Neural progenitor cell (in vitro differentiated cells): ENCODE measurements at regions not wholly inside any gene's neighbourhood (a gene's known extent, or its start where the extent isn't known, plus 50 kb on each side); places are given as distances from the start of the nearest gene placed in this dataset.

ENCODE experiments used
- DNase-seq: peaks from one replicate; pipeline ENCODE4 v3.0.0-alpha.2; 2016; ENCODE audit warnings: low spot score
- H2AFZ ChIP-seq: fragments of 200-600 bp; sonication (generic); replicated peaks from 2 replicates; pipeline ENCODE4 v1.6.1; 2016; ENCODE audit warnings: antibody characterized with exemption
- H3F3A ChIP-seq: fragments of 200-600 bp; sonication (generic); 2 replicates; pipeline ENCODE4 v1.6.1; 2016; ENCODE audit warnings: antibody characterized with exemption, low read depth
- H3K27ac ChIP-seq: fragments of 200-600 bp; sonication (generic); 2 replicates; pipeline ENCODE4 v1.5.1; 2016; ENCODE audit warnings: mild to moderate bottlenecking
- H3K27me3 ChIP-seq: fragments of 200-600 bp; sonication (generic); 2 replicates; pipeline ENCODE4 v1.6.1; 2016; ENCODE audit warnings: mild to moderate bottlenecking, moderate library complexity
- H3K36me3 ChIP-seq: fragments of 200-600 bp; sonication (generic); 2 replicates; pipeline ENCODE4 v1.5.1; 2016
- H3K4me1 ChIP-seq: fragments of 200-600 bp; sonication (generic); 2 replicates; pipeline ENCODE4 v1.6.1; 2016; ENCODE audit warnings: mixed run types
- H3K4me2 ChIP-seq: fragments of 200-600 bp; sonication (generic); 2 replicates; pipeline ENCODE4 v1.6.1; 2016
- H3K4me3 ChIP-seq: fragments of 200-600 bp; sonication (generic); 2 replicates; pipeline ENCODE4 v1.5.1; 2016
- H3K79me2 ChIP-seq: fragments of 200-600 bp; sonication (generic); 2 replicates; pipeline ENCODE4 v1.6.1; 2016; ENCODE audit warnings: low read depth
- H3K9ac ChIP-seq: fragments of 200-600 bp; sonication (generic); 2 replicates; pipeline ENCODE4 v1.6.1; 2016
- H3K9me3 ChIP-seq: fragments of 200-600 bp; sonication (generic); 2 replicates; pipeline ENCODE4 v1.5.1; 2016; ENCODE audit warnings: low read depth
- H4K20me1 ChIP-seq: fragments of 200-600 bp; sonication (generic); 2 replicates; pipeline ENCODE4 v1.6.1; 2016; ENCODE audit warnings: low read depth
- H3K27ac Mint-ChIP-seq: 3 replicates; pipeline ENCODE4 v1.8.0; 2021; ENCODE audit warnings: mixed read lengths
- H3K27me3 Mint-ChIP-seq: 2 replicates; pipeline ENCODE4 v1.8.0; 2022; ENCODE audit warnings: low read depth, mild to moderate bottlenecking, inconsistent platforms, moderate library complexity, mixed read lengths; ENCODE audit not compliant: insufficient read depth
- H3K36me3 Mint-ChIP-seq: 3 replicates; pipeline ENCODE4 v1.8.0; 2021; ENCODE audit warnings: mixed read lengths
- H3K4me1 Mint-ChIP-seq: 3 replicates; pipeline ENCODE4 v1.8.0; 2021; ENCODE audit warnings: mixed read lengths
- H3K4me3 Mint-ChIP-seq: 3 replicates; pipeline ENCODE4 v1.8.0; 2021; ENCODE audit warnings: mild to moderate bottlenecking, moderate library complexity, mixed read lengths
- H3K9me3 Mint-ChIP-seq: 3 replicates; pipeline ENCODE4 v1.8.0; 2020; ENCODE audit warnings: mixed read lengths
- CTCF ChIP-seq: fragments of 200-600 bp; sonication (generic); IDR thresholded peaks from 2 replicates; pipeline ENCODE4 v1.5.1; 2017; ENCODE audit warnings: antibody characterized with exemption, mild to moderate bottlenecking
- EZH2 ChIP-seq: fragments of 200-600 bp; sonication (generic); IDR thresholded peaks from 2 replicates; pipeline ENCODE4 v1.6.1; 2017; ENCODE audit warnings: antibody characterized with exemption, mild to moderate bottlenecking, moderate library complexity
- EZH2phosphoT487 ChIP-seq: fragments of 200-600 bp; sonication (generic); IDR thresholded peaks from 2 replicates; pipeline ENCODE4 v1.6.1; 2017; ENCODE audit warnings: antibody characterized with exemption

GRCh38 chr11:106280036-106280435, 202.6 kb downstream of the AASDHPPT start:
- H3K4me1 Mint-ChIP-seq, result peaks cover 22% of the 10 kb centered on the region
- peak overlapping the region; percentile 25 for H3K4me2 ChIP-seq
- H3K27me3 ChIP-seq, result no peaks in the 10 kb centered on the region
- H3K4me3 Mint-ChIP-seq, result no peak overlapping the region
- H3K36me3 Mint-ChIP-seq, result no peaks in the 10 kb centered on the region
- TF ChIP-seq CTCF (no peak), EZH2 (no peak), EZH2phosphoT487 (no peak)
- H3K36me3 ChIP-seq, result no peaks in the 10 kb centered on the region
- peak; percentile 51 for DNase-seq
- no peak overlapping the region for H3K4me3 ChIP-seq
- H3K4me1 ChIP-seq, result peaks cover 10% of the 10 kb centered on the region
- no peaks in the 10 kb centered on the region for H4K20me1 ChIP-seq
- no peaks in the 10 kb centered on the region for H3K9me3 Mint-ChIP-seq
- H2AFZ ChIP-seq, result no peak overlapping the region
- H3F3A ChIP-seq, result no peaks in the 10 kb centered on the region
- H3K9ac ChIP-seq, result no peak overlapping the region
- peaks cover 5% of the 10 kb centered on the region for H3K27me3 Mint-ChIP-seq
- no peaks in the 10 kb centered on the region for H3K9me3 ChIP-seq
- no peak overlapping the region for H3K27ac ChIP-seq
- H3K79me2 ChIP-seq, result no peaks in the 10 kb centered on the region
- no peak overlapping the region for H3K27ac Mint-ChIP-seq

DNA sequence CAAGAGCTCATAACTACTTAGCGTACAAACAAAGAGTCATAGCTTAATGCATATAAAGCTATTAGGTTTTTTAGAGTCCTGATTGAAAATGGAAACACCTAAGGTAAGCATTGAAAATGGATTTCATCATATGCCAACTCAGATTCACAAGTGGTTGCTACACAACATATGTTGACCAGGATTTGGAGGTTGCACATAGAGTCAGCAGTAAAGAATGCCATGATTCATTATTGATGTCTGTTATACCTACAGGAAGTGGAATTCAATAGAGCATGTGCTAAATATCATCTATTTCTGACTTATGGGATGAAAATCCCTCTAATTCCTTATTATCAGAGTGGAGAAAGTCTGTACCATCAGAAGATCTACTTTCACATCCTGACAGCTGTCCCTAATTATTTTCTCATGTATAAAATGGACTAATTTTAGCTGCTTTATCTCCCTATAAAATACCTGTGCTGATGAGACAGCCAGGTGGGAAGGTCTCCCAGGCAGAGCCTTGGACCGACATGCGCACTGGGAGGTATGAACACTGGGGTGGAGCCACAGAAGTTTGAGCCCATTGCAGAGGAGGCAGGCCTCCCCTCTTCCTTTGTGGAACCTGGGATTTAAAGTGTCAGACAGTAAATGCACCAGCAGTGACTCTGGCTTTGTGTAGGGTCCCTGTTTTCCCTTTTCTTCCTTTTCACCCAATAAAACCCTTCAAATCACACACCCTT, 204.2 kb downstream of the AASDHPPT start:
- TF ChIP-seq EZH2phosphoT487 (no peak), EZH2 (no peak), CTCF (no peak)
- no peak overlapping the region for H3K9ac ChIP-seq

GRCh38 chr11:106286881-106287504, 209.5 kb downstream of the AASDHPPT start:
- no peaks in the 10 kb centered on the region for H4K20me1 ChIP-seq
- Mint-ChIP-seq H3K9me3 (no peaks in the 10 kb centered on the region), H3K4me1 (peaks cover 19% of the 10 kb centered on the region), H3K27ac (no peak overlapping the region), H3K27me3 (peaks cover 7% of the 10 kb centered on the region), H3K36me3 (no peaks in the 10 kb centered on the region), H3K4me3 (no peak overlapping the region)
- peak; percentile 53 for DNase-seq
- TF ChIP-seq EZH2phosphoT487 (no peak), CTCF (no peak), EZH2 (no peak)
- H3K9ac ChIP-seq, result no peak overlapping the region
- H3F3A ChIP-seq, result peaks cover 30% of the 10 kb centered on the region
- no peak overlapping the region for H3K4me3 ChIP-seq
- H3K79me2 ChIP-seq, result no peaks in the 10 kb centered on the region
- no peaks in the 10 kb centered on the region for H3K27me3 ChIP-seq
- peaks cover 30% of the 10 kb centered on the region for H3K4me1 ChIP-seq
- no peaks in the 10 kb centered on the region for H3K36me3 ChIP-seq
- H3K9me3 ChIP-seq, result no peaks in the 10 kb centered on the region
- peak overlapping the region; percentile 74 for H3K27ac ChIP-seq
- peak overlapping the region; percentile 35 for H3K4me2 ChIP-seq
- no peak overlapping the region for H2AFZ ChIP-seq

More for the DNA sequence above, 204.2 kb downstream of the AASDHPPT start:
- Mint-ChIP-seq H3K4me1 (peaks cover 25% of the 10 kb centered on the region), H3K27ac (no peak overlapping the region), H3K9me3 (no peaks in the 10 kb centered on the region), H3K36me3 (no peaks in the 10 kb centered on the region), H3K4me3 (no peak overlapping the region), H3K27me3 (peaks cover 5% of the 10 kb centered on the region)
- Histone ChIP-seq H4K20me1 (no peaks in the 10 kb centered on the region), H3F3A (peaks cover 3% of the 10 kb centered on the region), H3K4me1 (peaks cover 17% of the 10 kb centered on the region), H3K4me2 (no peak overlapping the region), H2AFZ (no peak overlapping the region), H3K27ac (no peak overlapping the region), H3K4me3 (no peak overlapping the region), H3K27me3 (no peaks in the 10 kb centered on the region), H3K9me3 (no peaks in the 10 kb centered on the region), H3K79me2 (no peaks in the 10 kb centered on the region), H3K36me3 (no peaks in the 10 kb centered on the region)
- no peak for DNase-seq
